ENCODE measurements at regions not wholly inside any gene's neighbourhood (a gene's known extent, or its start where the extent isn't known, plus 50 kb on each side); places are given as distances from the start of the nearest gene placed in this dataset.

GRCh38 chr3:194076475-194076874, 59.5 kb upstream of the HES1 start:
- H3F3A ChIP-seq (ENCODE audit: low read depth): no peaks in the 10 kb centered on the region
- no peaks in the 10 kb centered on the region for H3K79me2 ChIP-seq (ENCODE audit: insufficient read depth, low read length)
- H3K4me3 ChIP-seq (ENCODE audit: low read length, poor library complexity, severe bottlenecking): no peak overlapping the region
- H3K27me3 ChIP-seq (ENCODE audit: insufficient read depth, low read length, poor library complexity, severe bottlenecking): no peaks in the 10 kb centered on the region
- H3K4me1 ChIP-seq (ENCODE audit: insufficient read depth, low read length, poor library complexity, severe bottlenecking): peaks cover 21% of the 10 kb centered on the region
- H2AFZ ChIP-seq (ENCODE audit: low read length): no peak overlapping the region
- no peaks in the 10 kb centered on the region for H3K9me3 ChIP-seq (ENCODE audit: insufficient read depth, low read depth, low read length)
- H3K36me3 ChIP-seq (ENCODE audit: insufficient read depth, low read length): no peaks in the 10 kb centered on the region
- no peak overlapping the region for H3K9ac ChIP-seq (ENCODE audit: low read depth, low read length, poor library complexity, severe bottlenecking)
- no peak overlapping the region for H3K4me2 ChIP-seq (ENCODE audit: low read depth, low read length, poor library complexity, severe bottlenecking)
- no peak for TF ChIP-seq CTCF (conservative IDR thresholded peaks at IDR 0.05; ENCODE audit: low read length)
- no peak for TF ChIP-seq EZH2phosphoT487 (IDR thresholded peaks at IDR 0.05; ENCODE audit: borderline replicate concordance)
- H3K9me2 ChIP-seq (replicated peaks; ENCODE audit: low read depth, low read length): no peaks in the 10 kb centered on the region
- no peaks in the 10 kb centered on the region for H4K20me1 ChIP-seq (ENCODE audit: insufficient read depth, low read length, poor library complexity, severe bottlenecking)

- Histone ChIP-seq H3K27me3 (ENCODE audit: insufficient read depth, low read length, poor library complexity, severe bottlenecking) (no peaks in the 10 kb centered on the region), H3K9me3 (ENCODE audit: insufficient read depth, low read depth, low read length) (no peaks in the 10 kb centered on the region), H3K4me3 (ENCODE audit: low read length, poor library complexity, severe bottlenecking) (no peak overlapping the region), H3K4me1 (ENCODE audit: insufficient read depth, low read length, poor library complexity, severe bottlenecking) (peaks cover 23% of the 10 kb centered on the region), H3K79me2 (ENCODE audit: insufficient read depth, low read length) (no peaks in the 10 kb centered on the region), H4K20me1 (ENCODE audit: insufficient read depth, low read length, poor library complexity, severe bottlenecking) (no peaks in the 10 kb centered on the region), H3K9me2 (replicated peaks; ENCODE audit: low read depth, low read length) (no peaks in the 10 kb centered on the region), H3K4me2 (ENCODE audit: low read depth, low read length, poor library complexity, severe bottlenecking) (no peak overlapping the region), H3K36me3 (ENCODE audit: insufficient read depth, low read length) (no peaks in the 10 kb centered on the region), H3F3A (ENCODE audit: low read depth) (no peaks in the 10 kb centered on the region), H3K9ac (ENCODE audit: low read depth, low read length, poor library complexity, severe bottlenecking) (no peak overlapping the region), H2AFZ (ENCODE audit: low read length) (no peak overlapping the region)
- TF ChIP-seq CTCF (conservative IDR thresholded peaks at IDR 0.05; ENCODE audit: low read length) (no peak), EZH2phosphoT487 (IDR thresholded peaks at IDR 0.05; ENCODE audit: borderline replicate concordance) (no peak)
Measured at GRCh38 chr3:194077602-194078001, 58.3 kb upstream of the HES1 start.

GRCh38 chr3:194078045-194078821, 57.7 kb upstream of the HES1 start:
- no peak overlapping the region for H2AFZ ChIP-seq (ENCODE audit: low read length)
- no peaks in the 10 kb centered on the region for H3K27me3 ChIP-seq (ENCODE audit: insufficient read depth, low read length, poor library complexity, severe bottlenecking)
- no peak overlapping the region for H3K4me3 ChIP-seq (ENCODE audit: low read length, poor library complexity, severe bottlenecking)
- H3K4me2 ChIP-seq (ENCODE audit: low read depth, low read length, poor library complexity, severe bottlenecking): no peak overlapping the region
- H3F3A ChIP-seq (ENCODE audit: low read depth): no peaks in the 10 kb centered on the region
- no peak for TF ChIP-seq EZH2phosphoT487 (IDR thresholded peaks at IDR 0.05; ENCODE audit: borderline replicate concordance)
- no peak for TF ChIP-seq CTCF (conservative IDR thresholded peaks at IDR 0.05; ENCODE audit: low read length)
- no peak overlapping the region for H3K9ac ChIP-seq (ENCODE audit: low read depth, low read length, poor library complexity, severe bottlenecking)
- H3K79me2 ChIP-seq (ENCODE audit: insufficient read depth, low read length): no peaks in the 10 kb centered on the region
- no peaks in the 10 kb centered on the region for H3K36me3 ChIP-seq (ENCODE audit: insufficient read depth, low read length)
- H3K9me3 ChIP-seq (ENCODE audit: insufficient read depth, low read depth, low read length): no peaks in the 10 kb centered on the region
- no peaks in the 10 kb centered on the region for H3K9me2 ChIP-seq (replicated peaks; ENCODE audit: low read depth, low read length)
- H4K20me1 ChIP-seq (ENCODE audit: insufficient read depth, low read length, poor library complexity, severe bottlenecking): no peaks in the 10 kb centered on the region
- H3K4me1 ChIP-seq (ENCODE audit: insufficient read depth, low read length, poor library complexity, severe bottlenecking): peaks cover 29% of the 10 kb centered on the region
